Stimulated activated CD4-positive, alpha-beta T cell treated with anti-CD3 and anti-CD28 coated beads, Interleukin-12 subunit alpha, Interleukin-12 subunit beta, amount 100 ng/mL, for 48 hours (primary cell): ENCODE measurements at regions not wholly inside any gene's neighbourhood (a gene's known extent, or its start where the extent isn't known, plus 50 kb on each side); places are given as distances from the start of the nearest gene placed in this dataset.

Experiments used
- DNase-seq, 3 donors: peaks; one replicate each; pipeline ENCODE4 v3.0.0-alpha.2; 2020; ENCODE audit warnings: low read depth in 2 of 3, low spot score in 1 of 3

GRCh38 chr3:5798809-5799208, 611.3 kb downstream of the EDEM1 start:
- no peak for DNase-seq

GRCh38 chr3:5799398-5799797, 611.9 kb downstream of the EDEM1 start:
- DNase-seq: no peak

GRCh38 chr3:5800965-5801364, 613.5 kb downstream of the EDEM1 start:
- no peak for DNase-seq

DNA sequence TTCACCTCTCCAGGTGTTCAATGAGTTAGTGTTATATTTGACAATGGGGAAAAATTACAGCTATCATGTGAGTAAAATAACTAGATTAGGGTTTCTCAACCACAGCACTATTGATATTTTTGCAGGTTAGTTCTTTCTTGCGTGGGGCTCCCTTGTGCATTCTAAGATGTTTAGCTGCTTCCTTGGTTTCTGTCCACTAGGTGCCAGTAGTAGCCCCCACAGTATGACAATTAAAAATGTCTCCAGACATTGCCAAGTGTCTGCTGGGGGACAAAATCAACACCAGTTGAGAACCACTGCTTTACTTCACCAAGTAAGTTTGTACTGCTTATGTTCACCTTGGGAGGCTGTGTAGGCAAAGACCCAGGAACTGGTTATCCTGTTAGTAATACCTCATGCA, 618.7 kb downstream of the EDEM1 start:
- DNase-seq: no peak

GRCh38 chr3:5809586-5810246, 622.2 kb downstream of the EDEM1 start:
- no peak for DNase-seq

DNA sequence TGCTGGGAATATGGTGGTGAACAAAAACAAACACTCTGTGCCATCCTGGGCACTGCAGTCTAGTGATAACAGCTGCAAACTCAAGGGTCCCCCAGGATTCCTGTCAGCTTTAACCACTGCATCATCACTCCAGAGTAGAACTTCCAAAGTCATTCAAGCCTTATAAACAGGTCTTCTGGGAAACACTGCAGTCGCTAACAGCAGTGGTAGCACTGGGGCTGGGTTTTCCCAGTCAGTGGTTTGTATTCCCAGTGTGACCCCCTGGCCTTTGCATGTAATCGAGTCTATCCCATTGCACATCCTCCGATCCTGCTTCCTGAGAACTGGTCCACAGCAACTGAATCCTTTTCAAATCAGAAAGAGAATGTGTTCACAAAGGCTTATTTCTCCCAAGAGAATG, 623.5 kb downstream of the EDEM1 start:
- no peak for DNase-seq

- no peak for DNase-seq
Measured at GRCh38 chr3:5813521-5813920, 626.0 kb downstream of the EDEM1 start.

GRCh38 chr3:5822843-5823242, 635.3 kb downstream of the EDEM1 start:
- DNase-seq: no peak

GRCh38 chr3:5826467-5826866, 639.0 kb downstream of the EDEM1 start:
- DNase-seq: no peak

- DNase-seq: no peak
Measured at GRCh38 chr3:5828251-5828650, 640.7 kb downstream of the EDEM1 start.

DNA sequence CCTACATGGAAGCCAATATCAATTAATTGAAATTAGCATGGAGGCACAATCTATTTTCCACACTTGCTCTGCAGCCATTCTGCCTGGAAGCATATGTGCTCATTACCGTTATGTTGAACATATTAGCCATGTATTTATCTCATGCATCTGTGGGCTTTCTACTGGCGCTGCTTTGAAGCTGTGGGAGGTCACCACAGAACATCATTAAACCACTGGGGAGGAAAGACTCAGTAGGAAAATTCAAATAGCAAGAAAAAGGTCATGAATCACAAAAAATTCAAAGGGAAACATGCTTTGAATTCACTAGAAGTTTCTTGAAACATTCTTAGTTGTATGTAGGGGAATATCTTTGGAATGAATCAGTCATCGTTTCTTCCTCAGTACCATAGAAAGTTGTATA, 652.5 kb downstream of the EDEM1 start:
- no peak for DNase-seq

DNA sequence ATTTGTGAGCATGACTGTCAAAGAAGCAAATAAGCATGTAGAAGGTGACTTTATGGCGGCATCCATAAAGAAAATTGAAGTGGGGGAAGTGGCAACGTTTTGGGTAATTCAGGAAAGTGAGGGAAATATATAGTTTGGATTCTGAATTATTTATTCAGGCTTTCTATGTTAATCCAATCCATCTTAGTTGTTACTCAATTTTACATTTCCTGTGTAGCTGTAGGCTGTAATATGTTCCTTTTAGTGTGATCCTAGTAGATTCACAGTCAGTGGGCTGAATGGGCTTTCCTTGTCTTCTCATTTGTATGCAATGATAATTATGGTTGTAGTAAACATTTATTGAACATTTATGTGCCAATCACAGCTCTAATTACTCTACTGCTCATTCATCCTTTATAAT, 654.1 kb downstream of the EDEM1 start:
- no peak for DNase-seq

GRCh38 chr3:5846261-5846660, 658.8 kb downstream of the EDEM1 start:
- no peak for DNase-seq

DNA sequence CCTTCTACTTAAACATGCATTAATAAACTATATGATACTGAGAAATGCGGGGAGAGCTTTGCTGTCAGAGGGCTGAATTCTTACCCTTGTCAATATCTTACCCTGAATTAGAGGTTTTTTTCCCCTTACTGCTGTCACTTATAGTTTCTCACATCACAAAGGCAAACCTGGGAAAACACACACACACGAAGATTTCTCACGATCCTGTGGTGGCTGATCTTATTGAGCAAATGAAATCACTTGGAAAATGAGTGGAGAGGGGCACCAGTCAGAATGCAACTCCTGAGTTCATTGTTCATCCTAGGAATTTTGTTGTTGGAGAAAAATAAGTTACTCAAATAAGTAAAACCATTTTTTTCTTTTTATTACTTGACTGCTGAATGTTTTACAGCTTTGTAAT, 673.6 kb downstream of the EDEM1 start:
- no peak for DNase-seq

DNA sequence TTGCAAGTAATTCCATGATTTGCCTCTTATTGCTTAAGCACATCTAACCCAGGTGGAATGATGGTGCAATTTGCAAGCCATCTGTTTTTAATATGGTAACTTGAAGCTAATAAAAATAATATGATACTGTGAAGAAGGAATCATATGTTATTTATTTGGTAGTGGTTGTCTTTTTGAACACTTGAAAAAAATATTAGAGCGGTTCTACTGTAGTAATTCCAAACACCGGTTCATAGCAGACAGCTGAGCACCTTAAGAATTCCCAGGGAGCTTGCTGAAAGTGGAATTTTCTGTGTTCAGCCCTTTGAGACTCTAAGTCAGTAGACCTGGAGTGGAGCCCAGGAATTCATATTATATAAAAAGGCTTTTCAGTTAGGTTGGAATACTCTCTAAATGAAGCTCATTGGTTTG, 687.4 kb downstream of the EDEM1 start:
- no peak for DNase-seq

GRCh38 chr3:5888851-5889250, 701.3 kb downstream of the EDEM1 start:
- DNase-seq: no peak

DNA sequence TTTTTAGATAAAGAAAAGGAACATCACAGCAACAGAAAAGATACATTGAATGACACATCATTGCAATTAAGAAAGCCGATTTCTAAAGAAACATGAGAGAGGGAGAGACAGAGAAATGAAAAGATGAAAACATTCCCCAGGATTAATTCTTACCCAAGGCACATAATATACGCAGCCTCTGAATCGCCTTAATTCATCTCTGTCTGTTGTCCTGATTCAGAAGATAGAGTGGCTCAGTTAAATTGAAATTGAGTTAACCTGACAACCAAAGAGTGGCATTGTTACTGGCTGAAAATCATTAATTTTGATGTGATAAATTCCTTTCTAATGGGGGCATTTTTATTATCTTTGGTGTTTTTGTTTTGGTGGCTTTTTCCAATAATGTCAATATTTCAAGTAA, 701.9 kb downstream of the EDEM1 start:
- DNase-seq: no peak

GRCh38 chr3:5891711-5892110, 704.2 kb downstream of the EDEM1 start:
- DNase-seq: no peak

DNA sequence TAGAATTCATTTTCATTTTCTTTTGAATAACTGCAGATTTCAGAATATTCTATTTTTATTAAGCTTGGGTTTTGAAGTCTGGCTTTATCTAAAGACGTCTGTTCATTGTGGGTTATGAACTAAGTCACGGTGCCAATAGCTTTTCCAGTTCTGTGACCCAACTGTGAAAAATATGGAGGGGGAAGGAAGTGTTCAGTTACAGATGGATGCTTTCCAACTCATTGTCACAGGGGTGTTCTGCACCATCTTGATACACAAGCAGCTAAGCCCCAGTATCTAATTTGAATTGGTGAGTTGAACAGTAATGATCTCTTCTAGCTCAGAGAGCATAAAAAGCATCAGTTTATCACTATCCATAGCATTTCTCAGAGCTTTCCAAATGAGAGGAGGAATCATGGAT, 710.6 kb downstream of the EDEM1 start:
- DNase-seq: no peak

GRCh38 chr3:5899014-5899761, 711.7 kb downstream of the EDEM1 start:
- DNase-seq: no peak

- DNase-seq: no peak
Measured at GRCh38 chr3:5917932-5918331, 730.4 kb downstream of the EDEM1 start.

DNA sequence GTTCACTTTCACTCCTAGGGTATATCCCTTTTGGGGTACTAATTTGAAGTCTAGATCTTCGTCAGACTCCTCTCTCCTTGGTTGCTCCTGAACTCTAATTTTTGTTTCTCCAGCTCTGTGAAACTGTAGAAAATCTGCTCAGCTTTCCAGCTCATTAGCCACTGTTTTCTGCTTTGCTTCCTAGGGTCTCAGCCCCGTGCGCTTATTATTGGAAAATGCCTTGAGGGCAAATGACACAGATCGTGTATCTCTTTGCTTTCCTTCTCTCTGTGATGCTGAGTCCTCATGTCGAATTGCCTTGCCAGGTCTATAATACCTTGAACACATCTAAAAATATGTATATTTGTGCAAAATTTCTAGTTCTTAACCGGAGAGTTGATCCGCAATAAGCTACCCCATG, 731.1 kb downstream of the EDEM1 start:
- DNase-seq: no peak

- DNase-seq: no peak
Measured at GRCh38 chr3:5929027-5929426, 741.5 kb downstream of the EDEM1 start.
